Left lobe of liver (tissue), 2 donors: ENCODE measurements at regions not wholly inside any gene's neighbourhood (a gene's known extent, or its start where the extent isn't known, plus 50 kb on each side); places are given as distances from the start of the nearest gene placed in this dataset.

Experiments
- ATAC-seq: fragments of 200-7000 bp; cut with Tn5 transposase; one replicate; pipeline ENCODE4 v1.9.1; 2020; ENCODE audit warnings: mild to moderate bottlenecking, moderate library complexity
- DNase-seq: peaks from one replicate; pipeline ENCODE4 v3.0.0-alpha.2; 2020; ENCODE audit warnings: low spot score
- donor health status: DM: no; HTN: no; CAD: no; lungs with moderate emphysema.
- donor health status: DM: no; HTN: yes; CAD: no.

GRCh38 chr2:212712991-212713390 is 174.4 kb upstream of the ERBB4 start:
- ATAC-seq (no peak), DNase-seq (no peak)

DNA sequence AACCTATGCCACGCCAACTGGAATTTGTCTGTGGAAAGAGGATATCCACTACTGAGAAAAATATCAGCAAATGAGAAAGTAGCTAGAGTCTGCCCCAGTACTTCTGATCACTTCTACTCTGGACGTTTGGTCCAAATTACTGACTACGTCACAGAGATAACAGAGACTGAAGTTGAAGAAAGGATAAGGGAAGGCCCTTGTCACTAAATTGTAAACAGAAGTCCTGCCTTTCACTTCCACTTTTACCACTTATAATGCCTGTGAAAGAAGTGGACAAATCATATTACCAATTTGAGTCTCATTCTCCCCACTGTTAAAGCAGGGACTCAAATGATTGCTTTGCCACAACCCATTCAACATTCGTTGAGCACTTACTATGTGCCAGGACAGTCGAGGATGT is 173.9 kb upstream of the ERBB4 start:
- ATAC-seq, result no peak
- DNase-seq, result no peak

DNA sequence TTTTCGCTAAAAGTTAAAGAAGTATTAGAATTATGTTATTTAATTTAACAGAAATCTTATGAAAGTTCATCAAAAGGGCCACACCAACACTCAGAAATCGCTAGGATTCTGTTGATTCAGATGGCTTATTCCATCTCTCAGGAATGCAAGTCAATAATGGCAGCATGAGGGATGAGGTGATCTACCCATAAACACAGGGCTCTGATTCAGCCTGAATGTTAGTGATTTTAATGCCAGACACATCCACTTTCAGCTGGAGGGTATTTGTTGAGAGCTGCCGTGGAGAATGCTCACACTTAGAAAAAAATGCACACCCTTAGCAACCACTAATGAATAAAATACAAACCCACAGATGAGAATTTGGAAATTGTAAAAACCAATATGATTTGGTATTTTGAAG is 173.3 kb upstream of the ERBB4 start:
- DNase-seq (no peak), ATAC-seq (no peak)

DNA sequence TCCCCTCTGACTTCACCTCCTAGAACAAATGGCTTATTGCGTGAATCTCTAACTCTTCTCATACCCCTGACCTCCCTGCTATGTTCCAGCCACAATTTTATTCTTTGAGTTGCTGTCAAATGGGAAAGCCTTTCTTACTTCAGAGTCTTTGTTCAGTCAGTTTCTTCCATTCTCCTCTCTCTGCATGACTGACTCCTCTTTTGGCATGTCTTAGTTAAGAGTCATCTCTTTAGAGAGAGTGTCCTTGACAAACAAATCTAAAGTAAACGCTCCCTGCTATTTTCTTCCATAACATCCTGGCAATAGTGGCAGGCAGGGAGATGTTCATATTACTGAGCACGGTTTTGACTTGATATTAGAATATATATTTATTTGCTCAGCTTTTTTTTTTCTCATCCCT is 170.7 kb upstream of the ERBB4 start:
- no peak for ATAC-seq

GRCh38 chr2:212708355-212708754 is 169.8 kb upstream of the ERBB4 start:
- DNase-seq, result no peak

More for the DNA sequence above, 170.7 kb upstream of the ERBB4 start:
- no peak for DNase-seq

GRCh38 chr2:212695426-212695825 is 156.8 kb upstream of the ERBB4 start:
- no peak for ATAC-seq
- DNase-seq, result no peak

More at GRCh38 chr2:212708355-212708754, 169.8 kb upstream of the ERBB4 start:
- no peak for ATAC-seq

DNA sequence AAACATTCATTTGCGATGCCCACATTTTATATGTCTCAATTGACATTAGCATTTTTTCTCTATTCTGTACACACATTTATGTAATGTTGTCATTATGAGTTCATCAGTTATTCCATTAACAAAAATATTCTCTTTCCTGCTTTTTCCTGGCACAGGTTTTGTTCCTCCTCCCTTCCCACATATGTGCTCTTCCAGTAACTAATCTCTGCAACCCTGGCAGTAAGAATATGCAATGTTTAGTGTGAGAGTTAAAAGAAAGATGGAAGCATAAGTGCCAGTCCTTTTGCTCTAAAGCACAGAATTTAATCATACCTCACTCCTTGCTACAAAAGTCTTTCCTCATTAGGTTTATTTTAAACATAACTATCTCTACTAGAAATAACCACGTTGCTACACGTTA is 155.8 kb upstream of the ERBB4 start:
- DNase-seq, result no peak
- no peak for ATAC-seq

GRCh38 chr2:212692466-212692865 is 153.9 kb upstream of the ERBB4 start:
- ATAC-seq (no peak), DNase-seq (no peak)

GRCh38 chr2:212686285-212686895 is 147.8 kb upstream of the ERBB4 start:
- ATAC-seq, result peak; percentile 92
- DNase-seq, result peak; percentile 47

DNA sequence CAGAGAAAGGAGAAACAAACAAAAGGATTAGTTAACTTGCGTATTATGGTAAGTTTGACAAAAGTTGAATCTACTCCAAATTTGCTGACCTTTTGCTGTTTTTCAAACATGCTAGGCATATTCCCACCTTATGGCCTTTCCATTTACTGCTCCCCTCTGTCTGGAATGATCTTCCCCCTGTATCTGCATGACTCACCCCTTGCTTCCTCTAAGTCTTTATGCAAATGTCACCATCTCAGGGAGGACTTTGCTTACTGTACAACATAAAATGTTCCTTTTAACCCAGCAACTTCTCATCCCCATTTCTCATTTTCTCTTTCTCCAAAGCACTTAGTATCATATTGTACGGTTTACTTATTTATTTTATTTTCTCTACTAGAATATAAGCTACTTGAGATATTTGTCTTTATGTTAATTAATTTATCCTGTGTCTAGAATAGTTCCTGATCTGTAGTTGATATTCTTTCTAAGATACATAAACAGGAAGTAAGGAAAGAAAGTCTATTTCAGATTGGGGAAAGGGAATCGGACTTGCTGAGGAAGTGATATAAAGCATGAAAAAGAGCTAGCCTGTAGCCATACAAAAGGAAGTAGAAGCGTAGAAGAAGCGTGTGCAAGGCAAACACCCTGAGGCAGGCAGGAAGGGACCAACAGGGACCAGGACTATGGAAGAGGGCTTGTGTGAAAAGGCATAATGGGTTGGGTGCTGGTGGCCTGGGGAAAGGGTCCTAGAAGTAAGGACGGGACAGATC is 144.9 kb upstream of the ERBB4 start:
- DNase-seq, result no peak
- ATAC-seq, result no peak

DNA sequence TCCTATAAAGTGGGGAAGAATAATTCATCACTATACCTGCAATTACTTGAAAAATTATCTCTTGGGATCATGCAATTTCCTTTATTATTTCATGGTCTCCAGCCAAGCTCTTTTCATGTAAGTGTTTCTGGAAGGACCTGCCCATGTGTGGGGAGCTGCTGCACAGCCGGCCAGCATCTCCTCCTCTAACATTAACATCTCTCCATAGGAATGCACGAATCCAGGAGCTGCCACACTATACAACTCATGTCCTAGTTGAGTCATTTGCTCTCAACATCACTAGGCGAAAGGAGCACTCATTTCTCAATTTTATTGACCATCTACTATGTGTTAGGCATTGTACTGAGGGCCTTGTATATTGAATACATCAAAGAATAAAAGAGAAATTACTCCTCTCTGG is 144.3 kb upstream of the ERBB4 start:
- ATAC-seq (no peak), DNase-seq (no peak)

GRCh38 chr2:212677466-212677865 is 138.9 kb upstream of the ERBB4 start:
- DNase-seq, result no peak
- ATAC-seq, result no peak

DNA sequence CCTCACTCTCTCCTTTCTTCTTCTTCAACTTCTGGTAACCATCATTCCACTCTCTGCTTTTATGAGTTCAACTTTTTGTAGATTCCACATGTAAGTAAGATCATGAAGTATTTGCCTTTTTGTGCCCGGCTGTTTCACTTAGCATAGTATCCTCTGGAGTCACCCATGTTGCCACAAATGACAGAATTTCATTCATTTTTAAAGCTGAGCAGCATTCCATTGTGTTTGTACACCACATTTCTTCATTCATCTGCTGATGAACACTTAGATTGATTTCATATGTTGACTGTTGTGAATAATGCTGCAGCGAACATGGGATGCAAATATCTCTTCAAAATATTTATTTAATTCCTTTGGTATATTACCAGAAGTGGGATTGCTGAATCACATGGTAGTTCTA is 133.6 kb upstream of the ERBB4 start:
- ATAC-seq, result no peak
- no peak for DNase-seq

GRCh38 chr2:212669761-212670160 is 131.2 kb upstream of the ERBB4 start:
- ATAC-seq, result no peak
- no peak for DNase-seq

DNA sequence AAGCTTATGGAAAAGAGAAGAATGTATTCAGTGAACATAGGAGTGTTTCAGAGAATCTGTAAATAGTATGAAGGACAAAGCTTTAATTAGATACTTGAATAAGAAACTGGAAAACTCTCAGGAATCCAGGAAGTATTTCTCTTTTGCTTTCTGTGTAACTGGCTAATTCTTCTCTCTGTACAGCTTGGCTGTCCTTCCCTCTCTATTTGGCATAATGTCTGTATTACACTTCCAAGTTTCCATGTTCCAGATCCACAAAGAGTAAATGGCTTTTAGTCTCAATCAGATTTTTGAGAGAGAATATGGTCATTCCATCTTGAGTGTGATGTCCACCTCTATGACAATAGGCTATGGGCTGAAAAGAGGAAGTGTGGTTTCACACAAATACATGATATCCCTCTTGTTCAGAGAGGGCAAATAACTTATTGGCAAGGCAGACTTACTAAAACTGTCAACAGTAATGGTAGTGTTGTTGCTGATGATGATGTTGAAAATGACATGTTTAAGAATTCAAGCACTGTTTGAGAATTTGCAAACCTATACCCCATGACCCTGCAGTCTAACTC is 129.2 kb upstream of the ERBB4 start:
- ATAC-seq, result no peak
- no peak for DNase-seq

DNA sequence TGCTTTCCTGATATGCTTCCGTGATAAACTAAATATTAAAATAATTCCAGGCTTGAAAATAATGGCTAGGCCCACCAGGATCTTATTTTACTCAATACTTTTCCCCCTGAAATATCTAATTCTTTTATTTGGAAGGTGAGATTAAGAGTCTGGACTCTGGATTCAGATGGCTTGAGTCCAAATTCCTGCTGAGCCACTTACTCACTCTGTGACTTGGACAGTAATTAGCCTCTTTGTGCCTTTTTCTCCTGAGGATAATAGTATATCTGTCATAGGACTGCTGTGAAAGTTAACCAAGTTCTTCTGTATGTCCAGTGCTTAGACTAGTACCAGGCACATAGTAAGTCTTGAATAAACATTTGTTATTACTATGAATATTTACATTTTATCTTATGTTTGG is 127.3 kb upstream of the ERBB4 start:
- no peak for DNase-seq

GRCh38 chr2:212659441-212659840 is 120.8 kb upstream of the ERBB4 start:
- DNase-seq, result no peak
- ATAC-seq, result no peak

More for the DNA sequence above, 127.3 kb upstream of the ERBB4 start:
- no peak for ATAC-seq

- DNase-seq (no peak), ATAC-seq (no peak)
Observed at GRCh38 chr2:212649646-212650045, 111.0 kb upstream of the ERBB4 start.

GRCh38 chr2:212646698-212647366 is 108.2 kb upstream of the ERBB4 start:
- ATAC-seq (no peak), DNase-seq (no peak)

GRCh38 chr2:212644195-212644837 is 105.7 kb upstream of the ERBB4 start:
- DNase-seq, result no peak
- ATAC-seq, result no peak

- no peak for DNase-seq
- no peak for ATAC-seq
Observed at GRCh38 chr2:212640428-212640827, 101.8 kb upstream of the ERBB4 start.
